DMS153 (cell line): ENCODE measurements at regions not wholly inside any gene's neighbourhood (a gene's known extent, or its start where the extent isn't known, plus 50 kb on each side); places are given as distances from the start of the nearest gene placed in this dataset.

Experiments
- DNase-seq: peaks from one replicate; lab custom pipeline; 2025; lab: John Stamatoyannopoulos, UW

DNA sequence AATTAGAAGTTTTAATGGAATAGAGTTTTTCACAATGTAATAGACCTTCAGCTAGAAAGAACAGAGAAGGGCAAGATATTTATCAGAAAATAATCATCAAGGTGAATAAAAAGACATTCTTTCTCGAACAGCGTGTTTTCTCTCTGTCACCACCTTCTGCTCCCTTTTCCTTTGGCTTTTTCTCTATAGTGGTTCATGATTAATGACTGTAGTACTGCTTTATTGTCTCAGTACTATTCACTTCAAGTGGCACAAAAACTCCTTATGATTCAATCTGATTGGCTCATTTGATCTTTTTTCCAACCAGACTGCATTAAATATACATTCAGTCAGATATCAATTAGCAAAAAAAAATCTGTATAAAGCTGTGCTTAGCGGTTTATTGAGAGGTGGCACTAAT, 516.0 kb downstream of the OTOL1 start:
- no peak for DNase-seq

- no peak for DNase-seq
Measured at GRCh38 chr3:162014284-162014683, 517.7 kb downstream of the OTOL1 start.

GRCh38 chr3:162015856-162016255, 519.2 kb downstream of the OTOL1 start:
- DNase-seq, result no peak

DNA sequence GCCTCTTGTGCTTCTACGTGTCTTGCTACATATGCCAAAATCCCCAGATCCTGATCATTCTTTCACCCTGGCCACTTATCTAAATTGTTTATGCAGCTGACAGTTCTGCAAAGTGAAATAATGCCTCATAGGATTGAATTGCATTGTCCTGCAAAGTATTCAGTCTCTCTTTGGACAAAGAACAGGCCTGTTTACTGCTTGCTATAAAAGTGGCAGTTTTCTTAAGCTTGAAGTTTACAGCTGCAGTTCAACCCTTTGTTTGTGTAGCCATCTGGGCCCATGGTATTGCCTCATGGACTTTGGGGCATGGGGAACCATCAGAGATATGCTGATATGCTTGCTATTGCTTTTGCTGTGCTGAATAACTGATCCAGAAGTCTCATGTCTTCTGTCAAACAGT, 523.2 kb downstream of the OTOL1 start:
- no peak for DNase-seq

- DNase-seq, result no peak
Measured at GRCh38 chr3:162021206-162021605, 524.6 kb downstream of the OTOL1 start.

DNA sequence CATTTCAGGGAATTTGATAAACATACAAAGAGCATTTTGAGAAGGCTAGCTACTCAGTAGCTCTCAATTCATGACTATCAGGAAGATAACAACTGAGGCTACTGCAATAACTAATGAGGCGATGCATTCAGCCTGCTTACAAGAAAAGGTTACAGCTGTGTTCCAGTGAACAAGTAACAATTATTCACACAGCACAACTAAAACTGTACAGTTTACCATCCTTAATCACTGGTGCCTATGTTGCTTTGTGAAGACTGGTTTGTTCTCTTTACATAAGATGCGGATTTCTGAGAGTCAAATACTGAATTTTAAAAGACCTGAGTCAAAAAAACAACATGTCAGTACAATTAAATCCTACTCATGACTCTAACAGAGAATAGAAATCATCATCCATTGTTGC, 526.3 kb downstream of the OTOL1 start:
- DNase-seq, result peak; percentile 27

- no peak for DNase-seq
Measured at GRCh38 chr3:162029736-162030135, 533.1 kb downstream of the OTOL1 start.

DNA sequence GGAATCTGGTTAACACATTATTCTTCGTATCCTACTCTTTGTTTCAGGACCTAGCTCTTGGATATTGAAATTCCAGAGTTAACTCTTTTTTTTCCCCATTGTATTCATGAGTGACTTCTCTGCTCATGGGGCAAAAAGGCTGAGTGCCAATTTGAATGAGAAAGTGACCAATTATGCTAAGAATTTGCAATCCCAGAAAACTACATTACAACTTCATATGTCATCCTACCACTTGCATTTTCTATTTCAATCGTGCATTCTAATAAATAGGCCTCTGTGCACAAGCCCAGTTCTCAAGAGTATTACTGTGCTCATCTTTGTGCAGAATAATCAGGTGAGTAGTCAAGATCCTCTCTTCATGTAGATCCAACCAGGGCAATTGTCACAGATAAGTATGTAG, 537.8 kb downstream of the OTOL1 start:
- DNase-seq, result no peak

GRCh38 chr3:162041622-162042021, 545.0 kb downstream of the OTOL1 start:
- no peak for DNase-seq

DNA sequence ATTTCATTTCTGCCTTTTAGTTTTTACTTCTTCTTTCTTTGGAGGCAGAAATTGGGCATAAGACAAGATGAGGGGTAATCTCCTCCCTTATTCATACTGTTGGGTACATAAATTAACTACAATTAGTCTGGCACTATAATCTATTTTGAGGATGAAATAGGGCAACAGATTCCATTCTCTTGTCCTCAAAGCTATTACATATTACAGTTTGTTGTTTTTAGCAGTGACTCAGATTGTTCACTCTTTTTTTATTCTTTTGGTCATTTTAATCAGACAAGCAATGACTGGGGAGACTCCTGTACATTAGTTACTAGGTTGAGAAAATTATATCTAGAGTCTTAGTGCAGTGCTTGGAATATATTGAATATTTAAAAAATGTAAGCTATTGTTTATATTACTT, 556.0 kb downstream of the OTOL1 start:
- no peak for DNase-seq

DNA sequence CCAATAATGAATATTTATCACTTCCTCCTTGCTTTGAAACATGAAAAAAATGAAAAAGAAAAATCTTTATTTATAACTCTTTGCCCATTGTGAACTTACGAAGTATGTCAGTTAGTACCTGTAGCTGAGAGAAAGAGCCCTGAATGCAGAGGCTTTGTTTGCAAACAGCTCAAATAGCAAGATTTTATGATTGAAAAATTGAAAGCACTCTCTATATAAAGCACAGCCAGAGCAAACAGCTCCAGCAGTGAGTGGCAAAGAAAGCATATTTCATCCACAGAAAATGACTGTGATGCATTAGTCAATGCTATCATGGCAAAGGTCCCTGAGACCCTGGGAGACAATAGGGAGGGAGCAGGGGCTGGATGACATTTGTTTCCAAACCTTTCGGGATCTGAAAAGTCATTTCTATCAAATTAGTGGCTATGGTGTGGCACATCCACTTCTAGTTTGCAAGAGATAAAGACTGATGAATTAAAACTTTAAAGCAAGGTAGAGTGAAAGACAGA, 576.1 kb downstream of the OTOL1 start:
- no peak for DNase-seq

- no peak for DNase-seq
Measured at GRCh38 chr3:162073422-162073975, 576.9 kb downstream of the OTOL1 start.

- no peak for DNase-seq
Measured at GRCh38 chr3:162077108-162077507, 580.5 kb downstream of the OTOL1 start.

DNA sequence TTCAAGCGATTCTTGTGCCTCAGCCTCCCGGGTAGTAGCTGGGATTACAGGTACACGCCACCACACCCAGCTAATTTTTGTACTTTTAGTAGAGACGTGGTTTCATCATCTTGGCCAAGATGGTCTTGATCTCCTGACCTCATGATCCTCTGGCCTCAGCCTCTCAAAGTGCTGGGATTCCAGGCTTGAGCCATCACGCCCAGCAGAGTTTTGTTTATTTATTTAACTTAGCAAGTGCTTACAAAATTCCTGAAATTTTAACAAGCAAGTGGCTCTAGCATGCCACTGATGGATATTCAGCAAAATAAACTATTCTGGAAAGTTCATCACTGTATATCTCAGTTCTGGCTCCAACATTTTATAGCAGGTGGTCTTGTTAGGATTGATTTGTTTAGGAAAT, 585.9 kb downstream of the OTOL1 start:
- DNase-seq, result no peak

GRCh38 chr3:162087361-162087760, 590.8 kb downstream of the OTOL1 start:
- no peak for DNase-seq

DNA sequence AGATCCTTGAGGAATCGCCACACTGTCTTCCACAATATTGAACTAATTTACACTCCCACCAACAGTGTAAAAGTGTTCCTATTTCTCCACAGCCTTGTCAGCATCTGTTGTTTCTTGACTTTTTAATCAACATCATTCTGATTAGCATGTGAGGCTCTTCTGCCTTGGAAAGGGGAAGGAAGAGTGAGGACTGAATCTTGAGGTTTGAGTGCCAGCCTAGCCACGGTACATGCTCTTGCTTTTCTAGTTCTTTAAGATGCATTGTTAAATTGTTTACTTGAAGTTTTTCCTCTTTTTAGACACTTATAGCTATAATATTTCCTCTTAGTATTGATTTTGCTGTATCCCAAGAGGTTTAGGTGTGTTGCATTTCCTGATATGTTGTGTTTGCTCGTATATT, 596.1 kb downstream of the OTOL1 start:
- no peak for DNase-seq

DNA sequence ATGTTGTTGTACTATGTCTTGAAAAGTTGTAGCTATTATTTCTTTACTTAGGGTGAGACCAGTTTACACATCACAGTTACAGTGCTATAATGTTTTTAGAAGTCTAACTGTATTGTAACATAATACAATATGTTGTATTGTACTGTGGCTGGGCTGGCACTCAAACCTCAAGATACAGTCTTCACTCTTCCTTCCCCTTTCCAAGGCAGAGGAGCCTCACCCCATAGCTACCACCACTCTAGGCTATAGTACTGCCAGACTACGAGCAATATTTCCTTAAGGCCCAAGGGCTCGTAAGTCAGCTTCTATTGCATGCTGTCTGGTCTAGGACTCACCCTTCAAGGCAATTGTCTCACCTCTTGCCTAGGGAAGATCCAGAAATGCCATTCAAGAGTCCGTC, 597.7 kb downstream of the OTOL1 start:
- no peak for DNase-seq

- DNase-seq, result no peak
Measured at GRCh38 chr3:162096874-162097273, 600.3 kb downstream of the OTOL1 start.

- DNase-seq, result no peak
Measured at GRCh38 chr3:162103808-162104207, 607.2 kb downstream of the OTOL1 start.

DNA sequence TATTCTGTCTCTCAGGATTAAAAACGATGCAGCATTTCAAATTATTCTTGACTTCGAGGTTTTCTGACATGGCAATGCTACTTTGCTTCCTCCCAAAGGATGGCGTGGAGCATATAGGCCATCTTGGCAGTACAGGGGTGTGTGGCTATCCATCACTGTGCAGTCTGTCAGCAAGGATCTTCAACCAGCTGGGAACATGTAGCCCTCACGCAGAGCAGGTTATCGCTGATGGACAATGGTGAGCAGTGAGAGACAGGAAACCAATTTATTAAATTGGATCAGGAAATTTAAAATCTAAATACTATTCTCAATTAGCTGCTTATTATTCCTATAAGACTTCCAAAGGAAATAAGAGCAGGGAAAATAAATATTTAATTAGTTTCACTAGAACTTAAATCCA, 615.3 kb downstream of the OTOL1 start:
- no peak for DNase-seq

DNA sequence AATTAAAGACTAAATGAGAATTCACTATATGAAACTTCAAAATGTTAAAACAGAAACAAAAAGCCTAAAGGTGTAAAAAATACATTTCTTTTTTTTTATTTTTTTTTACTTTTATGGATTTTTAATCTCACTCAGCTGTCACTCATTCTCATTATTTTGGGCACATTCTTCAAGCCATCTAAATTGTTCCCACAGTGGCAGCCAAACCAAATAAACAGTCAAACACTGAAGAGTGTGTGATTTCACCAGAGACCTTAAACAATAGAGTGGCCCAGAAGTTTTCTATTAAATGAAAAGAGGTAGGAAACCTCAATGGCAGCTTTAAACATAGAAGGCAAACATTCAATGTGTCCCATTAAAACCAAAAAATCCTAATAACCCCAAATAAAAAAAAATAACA, 616.1 kb downstream of the OTOL1 start:
- DNase-seq, result no peak

GRCh38 chr3:162117961-162118360, 621.4 kb downstream of the OTOL1 start:
- no peak for DNase-seq

GRCh38 chr3:162119651-162120050, 623.0 kb downstream of the OTOL1 start:
- DNase-seq, result no peak

- no peak for DNase-seq
Measured at GRCh38 chr3:162122405-162122804, 625.8 kb downstream of the OTOL1 start.

- no peak for DNase-seq
Measured at GRCh38 chr3:162125790-162126189, 629.2 kb downstream of the OTOL1 start.
